Liver (tissue), 8 donors: ENCODE measurements at regions not wholly inside any gene's neighbourhood (a gene's known extent, or its start where the extent isn't known, plus 50 kb on each side); places are given as distances from the start of the nearest gene placed in this dataset.

Experiments used
- DNase-seq: peaks from one replicate; pipeline ENCODE4 v3.0.0-alpha.2; 2017; ENCODE audit warnings: low spot score
- H3K27ac ChIP-seq, 2 donors: one replicate each; pipeline ENCODE4 v1.7.0; 2013; ENCODE audit warnings: inconsistent platforms in 2 of 2, low read length in 2 of 2, control low read depth in 1 of 2, low read depth in 1 of 2, mild to moderate bottlenecking in 1 of 2
- H3K27me3 ChIP-seq, 4 donors: one replicate each; pipeline versions ENCODE4 v1.6.1 to v1.7.0; 2013; ENCODE audit warnings: low read length in 3 of 4, inconsistent platforms in 1 of 4, mild to moderate bottlenecking in 1 of 4, moderate library complexity in 1 of 4; ENCODE audit not compliant: control insufficient read depth in 4 of 4, insufficient read depth in 4 of 4
- H3K36me3 ChIP-seq, 4 donors: one replicate each; pipeline versions ENCODE4 v1.6.1 to v1.7.0; 2013; ENCODE audit warnings: low read length in 3 of 4, mild to moderate bottlenecking in 3 of 4, low read depth in 1 of 4, moderate library complexity in 1 of 4; ENCODE audit not compliant: control insufficient read depth in 4 of 4, insufficient read depth in 3 of 4
- H3K4me1 ChIP-seq, 4 donors: one replicate each; pipeline versions ENCODE4 v1.6.1 to v1.7.0; 2013; ENCODE audit warnings: low read length in 3 of 4, mild to moderate bottlenecking in 3 of 4, moderate library complexity in 1 of 4; ENCODE audit not compliant: control insufficient read depth in 4 of 4, insufficient read depth in 4 of 4
- H3K4me3 ChIP-seq, 3 donors: one replicate each; pipeline versions ENCODE4 v1.6.1 to v1.7.0; 2013; ENCODE audit warnings: low read length in 3 of 3, control low read depth in 1 of 3, low read depth in 1 of 3, mild to moderate bottlenecking in 1 of 3
- H3K9ac ChIP-seq, 2 donors: one replicate each; pipeline ENCODE4 v1.7.0; 2013; ENCODE audit warnings: low read length in 2 of 2, mild to moderate bottlenecking in 2 of 2, moderate library complexity in 2 of 2, control low read depth in 1 of 2, low read depth in 1 of 2
- H3K9me3 ChIP-seq, 4 donors: one replicate each; pipeline versions ENCODE4 v1.6.1 to v1.7.0; 2013; ENCODE audit warnings: low read length in 3 of 4; ENCODE audit not compliant: control insufficient read depth in 4 of 4
- ATF3 ChIP-seq: IDR thresholded peaks from 2 replicates; pipeline ENCODE4 v1.6.1; 2016; ENCODE audit warnings: antibody characterized with exemption
- CTCF ChIP-seq: fragments of 150-350 bp; IDR thresholded peaks from 2 replicates; pipeline ENCODE4 v1.5.1; 2017; ENCODE audit warnings: improper control_type of control experiment, low read depth, low read length; ENCODE audit not compliant: missing input control
- EGR1 ChIP-seq, 2 donors: IDR thresholded peaks; 2 replicates each; pipeline ENCODE4 v1.6.1; 2016 to 2018; ENCODE audit warnings: antibody characterized with exemption in 2 of 2, low read depth in 2 of 2
- FOXA1 ChIP-seq: IDR thresholded peaks from 2 replicates; pipeline ENCODE4 v1.6.1; 2016; ENCODE audit warnings: antibody characterized with exemption
- FOXA2 ChIP-seq: IDR thresholded peaks from 2 replicates; pipeline ENCODE4 v1.6.1; 2016; ENCODE audit warnings: antibody characterized with exemption
- GABPA ChIP-seq, 2 donors: IDR thresholded peaks in 1 of 2; conservative IDR thresholded peaks in 1 of 2; 2 replicates each; pipeline ENCODE4 v1.6.1; 2016; ENCODE audit warnings: antibody characterized with exemption in 2 of 2, mild to moderate bottlenecking in 1 of 2, moderate library complexity in 1 of 2
- HNF4A ChIP-seq, 2 donors: conservative IDR thresholded peaks; 2 replicates each; pipeline ENCODE4 v1.6.1; 2016; ENCODE audit warnings: antibody characterized with exemption in 2 of 2, mild to moderate bottlenecking in 2 of 2
- HNF4G ChIP-seq: IDR thresholded peaks from 2 replicates; pipeline ENCODE4 v1.6.1; 2016; ENCODE audit warnings: antibody characterized with exemption
- JUND ChIP-seq, 2 donors: IDR thresholded peaks; 2 replicates each; pipeline ENCODE4 v1.6.1; 2016; ENCODE audit warnings: antibody characterized with exemption in 2 of 2
- MAX ChIP-seq: IDR thresholded peaks from 2 replicates; pipeline ENCODE4 v1.6.1; 2016; ENCODE audit warnings: antibody characterized with exemption
- NR2F2 ChIP-seq: IDR thresholded peaks from 2 replicates; pipeline ENCODE4 v1.6.1; 2016; ENCODE audit warnings: antibody characterized with exemption
- RXRA ChIP-seq, 2 donors: IDR thresholded peaks; 2 replicates each; pipeline ENCODE4 v1.6.1; 2017 to 2018; ENCODE audit warnings: antibody characterized with exemption in 2 of 2, mild to moderate bottlenecking in 1 of 2
- YY1 ChIP-seq: IDR thresholded peaks from 2 replicates; pipeline ENCODE4 v1.6.1; 2016; ENCODE audit warnings: antibody characterized with exemption, mild to moderate bottlenecking
- ZBTB33 ChIP-seq: IDR thresholded peaks from 2 replicates; pipeline ENCODE4 v1.6.1; 2016; ENCODE audit warnings: antibody characterized with exemption
- WGBS: extraction: QIAGEN DNeasy Blood & Tissue Kit; methylation state at CpG from one replicate; pipeline ENCODE4 v1.1.7; 2013; 5-methylcytosine and 5-hydroxymethylcytosine counted together
- donor health status: healthy.
- donor health status: healthy.
- donor health status: healthy.
- donor health status: healthy.
- donor health status: healthy.

- no peak overlapping the region for H3K9ac ChIP-seq
- WGBS, result 87% methylated on average over 6 of the region's 6 CpGs
- TF ChIP-seq GABPA (IDR thresholded peaks at IDR 0.05 in 1 of 2, conservative IDR thresholded peaks at IDR 0.05 in 1 of 2), result no peak
- TF ChIP-seq MAX, result no peak
- TF ChIP-seq FOXA1, result no peak
- TF ChIP-seq RXRA (IDR thresholded peaks at IDR 0.05), result no peak
- no peak for TF ChIP-seq CTCF
- TF ChIP-seq YY1, result no peak
- no peaks in the 10 kb centered on the region for H3K9me3 ChIP-seq
- H3K27me3 ChIP-seq, result no peaks in the 10 kb centered on the region
- H3K36me3 ChIP-seq, result no peaks in the 10 kb centered on the region
- H3K27ac ChIP-seq, result no peak overlapping the region
- H3K4me1 ChIP-seq, result no peaks in the 10 kb centered on the region
- H3K4me3 ChIP-seq, result no peak overlapping the region
- DNase-seq, result no peak
These were observed 106.6 kb upstream of the TBCA start for GRCh38 chr5:77882670-77883257.

GRCh38 chr5:77881528-77881927 is 105.4 kb upstream of the TBCA start:
- Histone ChIP-seq H3K4me1 (peaks cover 0 to 8% (median 5%) of the 10 kb centered on the region in 4 donors), H3K27ac (no peak overlapping the region), H3K36me3 (no peaks in the 10 kb centered on the region), H3K9ac (no peak overlapping the region), H3K27me3 (no peaks in the 10 kb centered on the region), H3K4me3 (no peak overlapping the region), H3K9me3 (no peaks in the 10 kb centered on the region)
- no peak for TF ChIP-seq ZBTB33
- TF ChIP-seq MAX, result no peak
- no peak for TF ChIP-seq FOXA2
- no peak for TF ChIP-seq YY1
- no peak for TF ChIP-seq ATF3
- no peak for TF ChIP-seq HNF4A (conservative IDR thresholded peaks at IDR 0.05)
- TF ChIP-seq RXRA (IDR thresholded peaks at IDR 0.05), result no peak
- TF ChIP-seq FOXA1, result no peak
- TF ChIP-seq EGR1 (IDR thresholded peaks at IDR 0.05; ENCODE audit: low read depth in 2 of 2), result no peak
- no peak for TF ChIP-seq HNF4G
- no peak for TF ChIP-seq CTCF
- TF ChIP-seq NR2F2, result no peak
- no peak for TF ChIP-seq GABPA (IDR thresholded peaks at IDR 0.05 in 1 of 2, conservative IDR thresholded peaks at IDR 0.05 in 1 of 2)
- no peak for TF ChIP-seq JUND (IDR thresholded peaks at IDR 0.05)
- WGBS, result 80% methylated on average over 7 of the region's 7 CpGs
- peak; percentile 37 for DNase-seq
